Spleen (tissue), 7 donors: ENCODE measurements at regions not wholly inside any gene's neighbourhood (a gene's known extent, or its start where the extent isn't known, plus 50 kb on each side); places are given as distances from the start of the nearest gene placed in this dataset.

Experiments
- POLR2A ChIP-seq, 3 donors: fragments of 450-650 bp; IDR thresholded peaks; one replicate each; pipeline ENCODE4 v1.5.1; 2017; ENCODE audit warnings: antibody characterized with exemption in 3 of 3, mild to moderate bottlenecking in 1 of 3
- TF ChIP-seq, protein P1 (sequence below), 11 experiments: fragments of 200-600 bp in 7 of 11; fragments of 450-650 bp in 4 of 11; sonication (generic) in 4 of 11; IDR thresholded peaks in 8 of 11; conservative IDR thresholded peaks in 3 of 11; 1 replicate in 7 of 11; 2 replicates in 4 of 11; pipeline versions ENCODE4 v1.4.0 to v1.8.0; 2016 to 2021; ENCODE audit warnings: antibody characterized with exemption in 11 of 11, inconsistent platforms in 4 of 11, mild to moderate bottlenecking in 1 of 11
- donor health status: DM: no; HTN: no; CAD: no; lungs with moderate emphysema.
- donor health status: DM: no; HTN: no; CAD: no.
- donor health status: DM: no; HTN: no; CAD: no.

DNA sequence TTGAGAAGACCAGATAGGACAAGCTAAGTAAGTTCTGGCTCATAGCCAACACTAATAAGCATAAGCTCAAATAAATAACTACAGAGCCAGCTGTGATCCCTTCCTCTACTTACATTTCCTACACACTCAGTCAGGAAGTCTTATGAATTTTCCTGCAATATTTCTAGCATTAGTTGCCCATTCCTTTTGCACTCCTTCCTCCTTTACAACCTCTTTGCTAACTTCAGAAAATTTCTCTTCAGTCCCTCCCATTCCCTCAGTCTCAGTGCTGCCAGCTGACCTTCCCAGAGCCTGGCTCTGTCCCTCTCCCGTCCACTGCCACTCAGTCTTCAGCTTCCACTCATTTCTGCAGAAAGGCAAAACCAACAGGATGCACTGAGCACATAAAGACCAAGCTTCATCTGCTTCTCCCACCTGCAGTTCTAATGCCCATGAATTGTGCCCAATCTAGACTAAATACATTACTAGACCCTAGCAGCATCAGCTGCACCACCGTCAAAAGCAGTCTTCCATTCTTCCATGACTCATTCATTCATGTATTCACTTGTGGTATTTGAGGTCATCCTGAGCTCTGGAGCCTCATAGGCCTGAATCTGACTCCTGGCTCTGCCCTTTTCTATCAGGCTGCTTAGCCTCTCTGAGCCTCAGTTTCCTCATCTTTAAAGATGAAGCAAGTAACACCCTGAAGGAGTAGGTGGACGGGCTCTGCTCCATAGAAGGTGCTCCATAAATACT, 54.6 kb upstream of the SIPA1L2 start:
- no peak for TF ChIP-seq POLR2A (IDR thresholded peaks at IDR 0.05)
- TF ChIP-seq, protein P1, sequence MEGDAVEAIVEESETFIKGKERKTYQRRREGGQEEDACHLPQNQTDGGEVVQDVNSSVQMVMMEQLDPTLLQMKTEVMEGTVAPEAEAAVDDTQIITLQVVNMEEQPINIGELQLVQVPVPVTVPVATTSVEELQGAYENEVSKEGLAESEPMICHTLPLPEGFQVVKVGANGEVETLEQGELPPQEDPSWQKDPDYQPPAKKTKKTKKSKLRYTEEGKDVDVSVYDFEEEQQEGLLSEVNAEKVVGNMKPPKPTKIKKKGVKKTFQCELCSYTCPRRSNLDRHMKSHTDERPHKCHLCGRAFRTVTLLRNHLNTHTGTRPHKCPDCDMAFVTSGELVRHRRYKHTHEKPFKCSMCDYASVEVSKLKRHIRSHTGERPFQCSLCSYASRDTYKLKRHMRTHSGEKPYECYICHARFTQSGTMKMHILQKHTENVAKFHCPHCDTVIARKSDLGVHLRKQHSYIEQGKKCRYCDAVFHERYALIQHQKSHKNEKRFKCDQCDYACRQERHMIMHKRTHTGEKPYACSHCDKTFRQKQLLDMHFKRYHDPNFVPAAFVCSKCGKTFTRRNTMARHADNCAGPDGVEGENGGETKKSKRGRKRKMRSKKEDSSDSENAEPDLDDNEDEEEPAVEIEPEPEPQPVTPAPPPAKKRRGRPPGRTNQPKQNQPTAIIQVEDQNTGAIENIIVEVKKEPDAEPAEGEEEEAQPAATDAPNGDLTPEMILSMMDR (IDR thresholded peaks at IDR 0.05 in 8 of 11, conservative IDR thresholded peaks at IDR 0.05 in 3 of 11): no peak
